Fibroblast of skin of right quadriceps (primary cell): ENCODE measurements at regions not wholly inside any gene's neighbourhood (a gene's known extent, or its start where the extent isn't known, plus 50 kb on each side); places are given as distances from the start of the nearest gene placed in this dataset.
A peak's percentile ranks its signal among the peaks of the same experiment; 100 is the strongest.
"Not testable (repeated sequence)": the region's sequence is repeated elsewhere in the genome, so short reads cannot be mapped to it uniquely, and the experiment has no call there.

ENCODE experiments used
- DNase-seq: peaks from one replicate; pipeline ENCODE4 v3.0.0-alpha.2; 2013

DNA sequence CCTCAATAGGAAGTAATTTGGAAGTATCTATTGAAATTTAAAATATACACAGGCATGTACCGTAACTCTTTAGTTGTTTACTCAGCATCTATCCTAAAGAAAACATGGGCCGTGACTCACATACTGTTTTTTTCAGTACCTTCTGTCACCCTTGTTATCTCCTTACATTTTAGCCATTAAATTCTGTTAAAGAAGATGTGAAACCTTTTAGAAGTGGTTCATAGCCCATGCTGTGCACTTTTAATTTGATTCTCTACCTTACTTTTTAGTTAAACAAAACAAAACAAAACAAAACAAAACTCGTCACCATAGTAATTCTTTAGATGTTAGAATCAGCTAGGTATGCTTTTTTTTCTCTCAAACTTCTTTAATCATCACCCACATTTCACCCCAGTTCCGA is 494.4 kb upstream of the RGS6 start:
- no peak for DNase-seq

DNA sequence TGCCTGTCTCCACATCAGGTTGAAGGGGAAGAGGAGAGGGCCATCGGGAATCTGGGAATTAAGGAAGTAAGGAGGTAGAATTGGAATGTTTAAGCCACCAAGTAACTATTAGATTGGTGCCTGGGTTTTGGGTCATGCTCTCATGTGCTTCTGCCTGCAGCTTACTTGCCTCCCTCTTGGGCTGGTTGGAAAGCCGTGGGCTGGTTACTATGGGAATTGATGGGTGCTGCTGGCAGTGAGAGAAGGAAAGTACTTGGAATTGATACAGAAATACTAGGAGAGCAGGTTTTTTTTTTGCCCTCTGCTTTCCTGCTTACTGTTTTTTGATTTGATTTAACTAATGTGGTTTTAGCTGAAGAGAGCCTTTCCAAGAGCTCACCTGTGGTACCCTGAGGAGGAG is 493.5 kb upstream of the RGS6 start:
- DNase-seq = peak; percentile 30

DNA sequence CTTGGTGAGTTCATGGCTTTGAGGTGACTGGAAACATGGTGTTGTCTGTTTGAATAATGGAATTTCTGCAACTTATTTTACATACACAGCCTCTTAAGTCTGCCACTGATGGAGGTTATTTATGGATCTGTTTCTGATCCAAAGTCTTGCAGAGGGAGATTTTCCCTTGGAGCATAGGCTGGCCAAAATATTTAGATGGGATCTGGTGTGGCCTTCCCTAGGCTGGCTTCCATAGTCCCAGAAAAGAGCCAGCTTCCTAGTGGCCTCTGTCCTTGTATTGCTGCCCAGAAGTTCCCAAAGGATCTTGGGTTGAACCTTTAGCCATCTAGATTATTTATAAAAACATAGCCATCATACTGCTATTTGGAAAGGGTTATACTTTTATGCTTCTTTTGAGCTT is 491.1 kb upstream of the RGS6 start:
- DNase-seq = no peak

DNA sequence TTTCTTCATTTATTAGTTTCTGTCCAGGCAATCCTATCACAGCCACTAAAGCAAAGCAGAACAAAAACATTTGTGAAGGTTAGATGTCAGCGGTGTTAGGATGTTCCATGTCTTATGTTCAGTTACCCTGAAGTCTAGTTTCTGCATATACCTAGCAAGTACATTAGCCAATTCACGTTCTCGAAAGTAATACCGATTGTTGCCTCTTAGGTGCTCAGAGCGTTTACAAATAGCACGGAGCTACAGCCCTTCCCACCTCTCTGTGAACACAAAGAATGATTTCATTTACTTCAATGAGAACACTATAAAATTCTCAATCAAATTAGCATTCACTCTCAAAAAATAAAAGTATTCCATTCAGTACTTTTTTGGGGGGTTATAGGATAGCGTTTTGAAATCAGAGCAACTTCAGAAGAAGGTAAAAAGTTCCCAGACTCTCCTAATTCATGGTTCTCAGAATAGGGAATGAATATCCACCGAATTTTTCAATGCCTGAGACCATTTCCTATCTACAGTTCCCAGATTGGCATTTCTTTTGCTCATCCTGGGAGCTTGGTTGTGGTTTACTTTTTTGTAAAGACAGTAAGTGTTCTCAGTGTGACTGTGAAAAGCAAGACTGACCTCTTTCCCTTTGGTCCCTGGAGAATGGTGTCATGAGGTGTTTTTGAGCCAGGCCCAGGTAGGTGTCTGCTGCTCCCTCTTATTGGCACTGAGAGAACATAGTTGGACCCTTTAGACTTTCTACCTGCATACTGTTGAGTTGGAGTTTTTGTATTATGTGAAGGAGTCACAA is 488.0 kb upstream of the RGS6 start:
- DNase-seq = no peak

DNA sequence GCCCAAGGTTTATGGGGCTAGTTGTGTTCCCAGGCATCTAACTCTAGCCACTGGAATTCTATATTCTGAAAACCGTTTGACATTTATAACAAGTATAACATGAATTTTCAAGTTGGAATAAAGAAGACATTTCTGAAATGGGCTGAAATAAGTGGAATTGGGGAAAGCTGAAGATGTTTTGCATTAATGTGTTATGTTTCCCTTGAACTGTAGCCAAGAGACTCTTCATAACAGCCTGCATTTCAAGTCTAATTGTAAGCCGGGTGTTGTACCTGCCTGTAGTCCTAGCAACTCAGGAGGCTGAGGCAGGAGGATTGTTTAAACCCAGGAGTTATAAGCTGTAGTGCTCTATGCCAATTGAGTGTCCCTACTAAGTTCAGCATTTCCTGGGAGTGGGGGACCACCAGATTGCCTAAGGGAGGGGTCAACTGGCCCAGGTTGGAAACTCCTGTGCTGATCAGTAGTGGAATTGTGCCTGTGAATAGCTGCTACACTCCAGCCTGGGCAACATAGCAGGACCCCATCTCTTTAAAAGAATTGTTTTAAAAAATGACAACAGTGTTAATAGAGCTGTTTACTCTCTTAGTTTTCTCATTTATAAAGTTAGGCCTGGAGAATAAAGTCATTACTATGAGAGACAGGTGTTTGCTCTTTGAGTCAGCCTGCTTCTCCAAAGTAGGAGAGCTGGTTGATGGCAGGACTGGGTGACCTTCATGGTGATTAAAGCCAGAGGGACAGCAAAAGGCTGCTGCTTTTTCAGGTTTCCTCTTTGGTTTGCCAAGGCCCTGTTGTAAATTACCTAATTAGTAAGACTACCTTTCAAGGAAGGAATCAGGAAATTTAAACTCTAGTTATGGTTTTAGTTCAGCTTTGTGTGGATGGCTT is 483.6 kb upstream of the RGS6 start:
- DNase-seq = no peak

DNA sequence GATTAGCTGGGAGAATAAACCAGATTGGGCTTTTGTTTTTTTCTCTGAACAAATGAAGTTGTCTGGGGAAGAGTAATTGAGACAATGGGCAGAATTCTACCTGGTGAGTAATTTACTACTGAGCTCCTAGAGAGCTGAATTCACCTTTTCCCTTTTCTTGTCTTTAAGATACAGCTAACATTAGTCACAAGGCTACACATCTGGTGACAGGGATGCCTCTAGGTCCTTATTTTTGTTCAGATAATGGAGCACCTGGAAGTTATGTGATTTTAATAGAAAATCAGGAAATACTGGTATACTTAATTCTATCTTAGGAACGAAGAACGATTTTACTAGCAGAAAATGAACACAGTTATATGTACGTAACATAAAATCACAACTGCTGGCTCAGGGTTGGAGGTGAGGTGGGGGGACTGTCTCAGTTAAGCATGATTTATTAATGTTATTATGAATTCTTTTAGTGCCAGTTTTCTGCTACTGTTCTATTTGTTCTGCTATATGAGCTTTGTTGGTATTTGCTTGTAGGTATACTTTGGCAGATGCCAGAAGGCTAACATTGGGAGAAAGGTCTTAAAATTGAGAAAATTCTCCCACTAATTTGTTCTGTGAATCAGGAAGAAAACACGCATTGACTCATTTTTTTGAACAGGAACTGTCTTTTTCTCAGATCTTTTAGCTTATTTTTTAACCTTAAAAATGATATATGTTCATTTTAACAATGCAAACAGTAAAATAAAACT is 482.7 kb upstream of the RGS6 start:
- no peak for DNase-seq

DNA sequence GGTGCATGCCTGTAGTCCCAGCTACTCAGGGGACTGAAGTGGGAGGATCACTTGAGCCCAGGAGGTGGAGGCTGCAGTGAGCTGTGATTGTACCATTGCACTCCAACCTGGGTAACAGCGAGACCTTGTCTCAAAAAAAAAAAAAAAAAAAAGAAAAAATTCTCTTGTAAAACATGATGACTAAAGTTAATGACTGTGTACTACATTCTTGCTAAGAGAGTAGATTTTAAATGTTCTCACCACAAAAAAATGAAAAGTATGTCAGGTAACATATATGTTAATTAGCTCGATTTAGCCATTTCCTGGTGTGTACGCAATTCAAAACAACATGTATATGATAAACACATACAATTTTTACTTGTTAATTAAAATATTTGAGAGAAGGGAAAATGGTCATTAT is 480.7 kb upstream of the RGS6 start:
- no peak for DNase-seq

DNA sequence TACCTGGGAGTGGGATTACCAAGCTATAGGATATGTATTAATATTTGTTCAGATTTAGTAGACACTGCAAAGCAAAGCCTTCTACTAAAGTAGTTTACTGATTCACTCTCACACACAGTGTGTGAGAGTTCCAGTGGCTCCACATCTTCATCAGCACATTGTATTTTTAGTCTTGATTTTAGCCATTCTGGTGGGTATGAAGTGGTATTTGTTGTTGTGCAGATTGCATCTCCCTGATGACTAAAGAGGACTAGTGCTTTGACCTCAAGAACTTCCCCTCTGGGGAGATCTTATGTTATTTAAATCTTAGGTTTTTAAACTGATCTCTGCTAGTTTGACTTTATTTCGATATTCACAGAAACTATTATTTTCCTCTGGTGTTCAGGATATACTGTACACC is 479.7 kb upstream of the RGS6 start:
- DNase-seq = no peak

DNA sequence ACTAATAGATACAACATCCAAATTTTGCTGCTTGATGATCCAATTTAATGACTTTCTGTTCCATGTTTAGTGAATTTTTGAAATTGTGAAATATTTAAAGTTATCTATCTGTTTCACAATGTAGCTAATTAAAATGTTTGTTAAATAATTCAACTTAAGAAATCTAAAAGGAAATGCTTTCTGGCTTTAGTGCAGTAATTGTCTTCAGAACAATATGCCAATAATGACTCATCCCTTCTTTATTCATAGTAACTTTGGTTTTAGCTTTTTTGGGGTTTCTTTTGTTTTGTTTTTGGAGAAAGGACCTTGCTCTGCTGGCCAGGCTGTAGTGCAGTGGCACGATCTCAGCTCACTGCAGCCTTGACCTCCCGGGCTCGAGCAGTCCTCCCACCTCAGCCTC is 479.2 kb upstream of the RGS6 start:
- DNase-seq = peak; percentile 23

DNA sequence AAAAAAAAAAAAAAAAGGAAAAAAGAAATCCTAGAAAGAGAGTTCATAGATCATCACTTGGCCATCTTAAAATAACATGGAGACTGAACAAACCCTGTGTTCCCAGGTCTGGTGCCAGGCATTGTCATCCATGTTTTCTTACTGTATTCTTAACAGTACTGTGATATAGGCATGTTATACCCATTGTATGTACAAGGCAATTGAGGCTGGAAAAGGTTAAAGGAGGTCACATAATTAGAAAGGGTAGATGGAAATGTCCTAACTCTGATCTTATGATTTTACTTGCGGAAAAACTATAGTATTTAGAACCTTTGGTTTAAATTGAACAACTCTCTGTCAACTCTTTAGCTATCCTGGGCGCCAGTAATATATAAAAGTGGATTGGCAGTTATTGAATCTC is 478.2 kb upstream of the RGS6 start:
- DNase-seq = no peak

DNA sequence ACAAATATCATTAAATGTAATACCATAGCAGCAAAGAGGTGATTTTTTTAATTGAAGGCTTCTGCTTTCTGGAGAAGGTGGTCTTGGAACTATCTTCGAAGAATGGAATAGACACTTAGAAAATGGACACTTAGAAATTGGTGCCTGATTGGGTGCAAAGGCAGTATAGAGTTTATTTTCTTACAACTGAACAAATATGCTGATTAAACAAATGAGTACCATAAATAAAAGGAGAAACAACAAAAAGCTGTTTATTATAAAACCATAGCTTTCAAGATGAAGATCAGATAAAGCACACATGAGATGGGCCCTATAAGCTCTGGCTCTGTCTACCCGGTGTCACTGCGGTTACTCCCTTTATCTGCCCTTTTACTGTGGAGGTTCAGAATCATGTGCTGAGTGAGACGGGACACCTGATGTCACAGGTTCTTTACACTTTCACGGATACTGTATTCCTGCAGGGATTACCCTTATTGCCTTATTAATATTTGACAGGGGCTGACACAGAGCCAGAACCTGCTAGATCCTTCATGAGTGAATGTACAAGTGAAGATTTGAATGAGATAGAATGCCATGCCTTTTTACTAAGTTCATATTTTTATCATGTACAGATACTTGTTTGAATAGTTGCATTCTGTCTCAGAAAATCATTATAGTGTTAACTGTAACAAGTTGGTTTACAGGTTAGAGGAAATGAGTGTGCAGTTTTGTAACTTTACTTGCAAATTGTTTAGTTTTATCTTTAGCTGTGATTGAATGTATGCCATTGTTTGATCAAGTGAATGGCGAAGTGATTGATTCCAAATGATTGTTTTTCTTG is 477.5 kb upstream of the RGS6 start:
- DNase-seq = no peak

DNA sequence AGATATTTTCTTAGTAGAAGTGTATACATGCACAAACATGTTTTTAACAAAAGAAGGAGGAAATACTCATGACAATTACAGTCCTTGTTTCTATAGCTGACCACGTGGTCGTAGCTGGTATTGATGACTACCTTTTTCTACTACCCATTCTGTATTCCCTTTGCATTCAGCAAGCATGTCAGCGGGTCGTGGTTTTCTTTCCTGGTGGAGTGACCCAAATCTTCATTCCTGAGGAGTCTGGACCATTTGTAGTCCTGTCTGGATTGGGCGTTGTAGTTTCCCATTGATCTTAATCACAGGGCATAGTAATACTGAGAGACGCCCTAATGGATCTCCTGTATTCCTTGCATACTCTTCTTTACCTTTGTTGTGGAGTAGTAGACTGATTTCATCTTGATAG is 472.1 kb upstream of the RGS6 start:
- DNase-seq = no peak

DNA sequence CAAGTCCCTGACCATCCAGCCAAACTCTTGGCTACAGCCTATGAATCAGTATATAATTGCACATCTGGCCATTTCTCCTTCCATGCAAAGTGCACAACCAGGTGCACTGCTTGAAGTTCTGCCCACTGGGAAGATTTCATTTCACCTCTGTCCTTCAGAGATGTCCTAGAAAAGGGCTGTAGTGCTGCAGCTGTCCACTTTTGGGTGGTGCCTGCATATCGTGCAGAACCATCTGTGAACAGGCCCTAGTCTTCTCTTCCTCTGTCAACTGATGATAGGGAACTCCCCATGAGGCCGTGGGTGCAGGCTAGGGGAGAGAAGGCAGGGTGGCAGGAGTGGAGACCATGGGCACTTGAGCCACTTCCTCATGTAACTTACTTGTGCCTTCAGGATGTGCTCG is 470.6 kb upstream of the RGS6 start:
- DNase-seq = not testable (repeated sequence)

DNA sequence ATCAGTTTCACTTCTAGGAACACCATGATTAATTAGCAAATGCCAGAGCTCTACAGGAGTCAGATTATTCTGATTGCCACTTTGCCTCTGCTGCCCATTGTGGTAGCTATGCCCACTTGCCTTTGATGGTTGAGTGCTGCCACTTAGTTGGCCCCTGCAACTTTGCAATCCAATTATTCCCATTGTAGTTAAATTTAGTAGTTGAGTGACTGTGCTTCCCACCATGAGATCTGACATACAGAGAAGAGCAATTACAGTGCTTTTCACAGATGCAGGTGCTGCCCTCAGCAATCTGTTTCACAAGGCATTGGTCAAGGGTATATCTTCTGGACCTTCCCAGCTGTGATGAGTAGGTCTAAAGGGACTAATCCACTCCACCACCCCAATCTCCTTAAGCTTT is 468.4 kb upstream of the RGS6 start:
- no peak for DNase-seq

DNA sequence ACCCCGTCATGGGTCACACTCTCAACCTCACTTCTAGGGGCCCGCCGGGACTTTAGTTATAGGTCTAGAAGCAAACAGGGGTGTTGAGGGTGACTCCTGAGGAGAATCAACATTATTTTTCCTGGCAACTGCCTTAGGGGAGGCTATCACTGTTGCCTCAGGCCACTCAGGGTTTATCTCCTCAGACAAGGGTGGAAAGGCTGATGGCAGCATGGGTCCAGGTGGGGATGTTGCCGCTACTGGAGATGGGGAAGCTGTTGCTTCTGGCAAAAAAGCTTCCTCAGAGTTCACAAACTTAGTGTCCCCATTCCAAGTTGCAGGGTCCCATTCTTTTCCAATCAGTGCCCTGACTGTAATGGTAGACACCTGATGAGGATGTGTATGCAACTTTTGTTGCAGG is 467.4 kb upstream of the RGS6 start:
- no peak for DNase-seq

DNA sequence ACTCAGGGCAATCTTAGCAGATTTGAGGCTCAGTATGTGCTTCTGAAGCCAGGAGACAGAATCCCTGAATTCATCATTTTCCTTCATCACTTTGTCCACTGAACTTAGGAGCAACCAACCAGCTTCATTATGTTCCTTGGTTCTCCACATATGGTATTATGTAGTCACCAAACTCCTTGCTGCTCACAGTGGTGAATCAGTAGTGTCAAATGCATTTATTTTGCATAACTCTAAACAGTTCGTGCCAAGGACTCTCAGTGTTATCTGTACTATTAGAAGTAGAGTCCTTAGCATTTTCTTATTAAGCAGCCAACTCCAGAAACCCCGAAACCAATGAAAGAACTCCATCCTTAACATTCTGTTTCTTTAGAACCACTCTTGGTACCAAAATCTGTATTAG is 466.9 kb upstream of the RGS6 start:
- DNase-seq = peak; percentile 26

DNA sequence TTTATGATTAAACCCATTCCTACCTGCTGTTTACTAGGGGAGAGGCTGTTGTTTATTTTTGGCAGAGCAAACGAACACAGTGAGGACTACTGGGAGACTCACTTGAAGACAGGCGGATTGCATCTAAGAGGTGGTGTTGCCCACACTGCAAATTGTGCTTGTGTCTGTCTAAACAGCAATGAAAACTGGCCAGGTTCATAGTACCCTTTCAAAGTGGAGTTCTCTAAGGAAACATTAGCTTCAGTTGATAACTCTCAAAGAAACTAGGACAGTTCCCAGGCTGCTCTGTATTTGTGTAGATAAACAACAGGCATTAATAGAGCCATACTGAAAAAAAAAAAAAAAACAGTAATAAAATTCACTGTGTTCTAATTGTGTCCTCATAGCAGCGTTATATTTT is 466.0 kb upstream of the RGS6 start:
- DNase-seq = no peak

DNA sequence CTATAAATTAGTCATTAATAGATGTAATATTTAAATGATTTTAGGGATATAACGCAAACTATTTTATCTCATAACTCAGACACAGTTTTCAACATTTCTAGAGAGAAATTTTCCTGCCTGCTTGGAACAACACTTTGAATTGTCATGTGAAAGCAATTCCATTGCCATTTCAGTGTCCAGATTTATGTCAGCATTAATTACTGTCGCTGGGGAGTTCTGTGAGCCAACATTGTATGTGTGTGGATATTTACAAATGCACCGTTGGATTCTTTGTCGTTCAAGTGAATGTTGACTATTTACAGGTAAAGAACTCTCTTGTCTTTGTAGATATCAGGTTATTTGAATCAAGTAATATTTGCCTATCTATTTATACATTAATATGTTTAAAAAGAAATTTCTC is 465.3 kb upstream of the RGS6 start:
- no peak for DNase-seq

DNA sequence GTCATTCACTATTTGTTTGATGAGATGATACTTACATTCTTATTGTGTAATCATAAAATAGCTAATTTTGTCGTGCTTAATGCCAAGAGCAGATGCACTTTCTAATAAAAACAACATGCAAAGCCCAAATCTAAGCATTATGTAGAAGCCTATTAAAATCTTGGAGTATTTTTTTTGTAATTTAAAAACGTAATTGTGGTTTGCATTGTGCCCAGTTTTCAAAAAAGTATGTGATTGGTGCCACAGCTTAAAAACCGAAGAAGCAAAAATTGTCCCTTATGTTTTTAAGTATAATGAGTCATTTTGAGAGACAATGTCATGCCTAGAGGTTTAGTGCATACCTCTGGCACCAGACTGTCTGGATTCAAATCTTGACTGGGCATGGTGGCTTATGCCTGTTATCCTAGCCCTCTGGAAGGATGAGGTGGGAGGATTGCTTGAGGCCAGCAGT is 464.8 kb upstream of the RGS6 start:
- peak; percentile 40 for DNase-seq

DNA sequence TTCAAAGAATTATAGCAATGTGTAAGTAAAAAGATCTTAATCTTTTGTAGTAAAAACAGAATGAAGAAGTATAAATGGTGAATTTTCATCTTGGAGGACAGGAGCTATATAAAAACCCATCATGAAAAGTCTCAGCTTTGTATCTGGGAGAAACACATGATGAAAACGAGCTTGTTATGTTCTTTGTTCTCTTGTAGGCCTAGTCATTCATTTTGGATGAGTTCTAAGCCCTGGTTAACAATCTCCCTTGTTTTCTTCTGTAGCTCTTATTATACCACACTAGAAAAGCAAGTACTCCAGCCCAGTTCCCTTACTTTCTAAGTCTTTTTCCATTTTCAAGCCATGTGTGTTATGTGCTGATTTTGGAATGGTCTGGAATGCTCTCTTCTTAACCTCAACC is 463.5 kb upstream of the RGS6 start:
- no peak for DNase-seq

DNA sequence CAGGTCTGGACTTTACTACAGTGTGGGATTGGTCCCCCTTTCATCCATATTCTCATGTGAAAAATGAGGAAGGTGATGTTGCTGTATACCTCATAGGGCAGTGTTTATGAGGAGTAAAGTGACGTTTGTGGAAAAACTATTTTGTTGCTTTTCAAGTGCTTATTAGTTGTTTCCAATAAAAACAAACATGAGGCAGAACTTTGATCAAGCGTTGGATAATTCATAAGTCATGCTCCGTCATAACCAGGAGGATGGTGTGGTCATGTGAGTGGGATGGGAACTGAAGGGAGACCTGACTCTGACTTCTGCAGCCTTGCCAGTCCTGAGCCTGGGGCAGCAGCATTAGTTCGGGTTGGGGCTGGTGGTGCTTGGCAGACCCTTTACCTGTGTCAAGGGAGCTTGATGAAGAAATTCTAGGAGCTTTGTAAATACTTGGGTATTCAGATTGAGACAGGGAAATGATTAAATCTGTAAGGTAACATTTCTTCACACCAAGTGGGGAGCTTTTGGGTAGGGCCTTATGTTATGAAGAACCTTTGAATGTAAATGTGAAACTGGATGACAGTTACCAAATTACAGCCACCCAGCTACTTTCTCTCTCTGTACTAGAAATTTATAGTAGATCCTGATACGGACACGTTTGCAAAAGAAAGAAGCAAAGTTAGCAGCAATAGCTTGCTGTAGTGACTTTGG is 462.4 kb upstream of the RGS6 start:
- DNase-seq = no peak
